Ishikawa (cell line): ENCODE measurements at regions not wholly inside any gene's neighbourhood (a gene's known extent, or its start where the extent isn't known, plus 50 kb on each side); places are given as distances from the start of the nearest gene placed in this dataset.

Experiments
- CREB1 ChIP-seq: IDR thresholded peaks from 2 replicates; pipeline ENCODE4 v1.6.1; 2012; ENCODE audit warnings: low read depth
- EP300 ChIP-seq: IDR thresholded peaks from 2 replicates; pipeline ENCODE4 v1.6.1; 2012; ENCODE audit warnings: borderline replicate concordance
- RAD21 ChIP-seq: IDR thresholded peaks from 2 replicates; pipeline ENCODE4 v1.6.1; 2012; ENCODE audit warnings: low read depth
- REST ChIP-seq: IDR thresholded peaks from 2 replicates; pipeline ENCODE4 v1.6.1; 2012; ENCODE audit warnings: low read depth, mild to moderate bottlenecking
- TAF1 ChIP-seq: IDR thresholded peaks from 2 replicates; pipeline ENCODE4 v1.6.1; 2012; ENCODE audit warnings: low read depth, mild to moderate bottlenecking
- TCF12 ChIP-seq: IDR thresholded peaks from 2 replicates; pipeline ENCODE4 v1.6.1; 2012; ENCODE audit warnings: low read depth
- ZBTB7A ChIP-seq: IDR thresholded peaks from 2 replicates; pipeline ENCODE4 v1.6.1; 2012; ENCODE audit warnings: low read depth

- TF ChIP-seq TAF1 (no peak), RAD21 (no peak), REST (no peak), ZBTB7A (no peak), TCF12 (no peak), CREB1 (no peak), EP300 (no peak)
These were observed 65.0 kb upstream of the BTN3A2 start for GRCh38 chr6:26300043-26300331.
